ENCODE measurements at regions not wholly inside any gene's neighbourhood (a gene's known extent, or its start where the extent isn't known, plus 50 kb on each side); places are given as distances from the start of the nearest gene placed in this dataset.

- DNase-seq (ENCODE audit: low read depth) = no peak
Observed at GRCh38 chr22:34159491-34159890, 239.2 kb upstream of the LARGE1 start.

GRCh38 chr22:34160141-34160783, 240.0 kb upstream of the LARGE1 start:
- no peak for DNase-seq (ENCODE audit: low read depth)

- DNase-seq (ENCODE audit: low read depth) = no peak
Observed at GRCh38 chr22:34161431-34162123, 241.3 kb upstream of the LARGE1 start.

DNA sequence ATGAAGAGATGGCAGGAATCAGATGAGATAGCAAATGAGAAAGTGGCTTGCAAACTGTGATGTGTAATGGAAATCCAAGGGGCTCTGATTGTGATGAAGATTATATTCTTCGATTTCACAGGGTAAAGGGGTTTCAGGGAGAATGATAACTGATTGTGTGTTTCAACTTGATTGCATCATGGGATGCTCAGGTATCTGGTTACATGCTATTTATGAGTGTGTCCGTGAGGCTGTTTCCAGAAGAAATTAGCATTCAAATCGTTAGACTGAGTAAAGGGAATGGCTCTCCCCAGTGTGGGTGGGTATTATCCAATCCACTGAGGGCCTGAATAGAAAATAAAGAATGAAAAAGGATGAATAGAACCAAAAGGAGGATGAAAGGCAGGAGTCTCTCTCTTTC, 278.7 kb upstream of the LARGE1 start:
- no peak for DNase-seq (ENCODE audit: low read depth)

GRCh38 chr22:34210301-34210700, 290.0 kb upstream of the LARGE1 start:
- DNase-seq (ENCODE audit: low read depth) = no peak

GRCh38 chr22:34214372-34214771, 294.1 kb upstream of the LARGE1 start:
- no peak for DNase-seq (ENCODE audit: low read depth)

GRCh38 chr22:34225278-34225677, 305.0 kb upstream of the LARGE1 start:
- no peak for DNase-seq (ENCODE audit: low read depth)

- no peak for DNase-seq (ENCODE audit: low read depth)
Observed at GRCh38 chr22:34236527-34236926, 316.3 kb upstream of the LARGE1 start.

GRCh38 chr22:34239421-34239820, 319.1 kb upstream of the LARGE1 start:
- DNase-seq (ENCODE audit: low read depth) = no peak

DNA sequence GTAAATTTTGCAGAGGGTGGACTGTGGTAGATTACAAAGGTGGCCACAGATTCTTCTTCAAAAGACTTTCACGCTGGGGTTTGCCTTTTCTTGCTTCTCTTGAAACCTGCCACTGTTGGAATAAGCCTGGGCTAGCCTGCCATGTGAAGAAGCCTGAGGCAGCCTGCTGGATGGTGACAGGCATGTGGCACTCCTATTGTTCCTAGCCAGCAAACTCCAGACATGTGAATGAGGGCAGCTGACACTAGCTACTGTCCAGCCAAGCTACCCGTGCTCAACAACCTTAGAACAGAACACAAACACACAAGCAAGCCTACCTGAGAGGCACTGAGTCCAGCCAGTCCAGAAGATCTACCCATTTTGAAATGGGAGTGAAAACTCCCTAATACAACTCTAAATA, 322.7 kb upstream of the LARGE1 start:
- no peak for DNase-seq (ENCODE audit: low read depth)

DNA sequence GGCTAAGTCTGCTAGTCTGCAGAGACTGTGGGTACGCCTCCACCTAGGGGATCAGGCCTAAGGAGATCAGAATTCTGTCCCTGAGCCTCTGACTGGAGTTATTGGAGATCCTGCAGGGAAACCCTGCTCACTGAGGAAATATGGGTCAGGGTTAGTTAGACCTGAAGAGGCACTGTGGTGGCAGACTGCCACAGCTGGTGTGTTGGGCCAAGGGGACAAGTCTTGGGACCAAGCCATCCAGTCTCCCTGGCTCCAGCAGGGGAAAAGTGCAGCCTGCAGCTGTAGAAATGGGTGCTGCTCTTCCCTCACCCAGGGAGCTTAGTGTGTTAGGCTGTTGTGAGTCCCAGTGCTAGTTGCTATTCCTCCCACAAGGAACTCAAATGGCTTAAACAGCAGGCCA, 334.8 kb upstream of the LARGE1 start:
- DNase-seq (ENCODE audit: low read depth) = no peak

- no peak for DNase-seq (ENCODE audit: low read depth)
Observed at GRCh38 chr22:34278121-34278520, 357.8 kb upstream of the LARGE1 start.

GRCh38 chr22:34281738-34282137, 361.5 kb upstream of the LARGE1 start:
- no peak for DNase-seq (ENCODE audit: low read depth)

DNA sequence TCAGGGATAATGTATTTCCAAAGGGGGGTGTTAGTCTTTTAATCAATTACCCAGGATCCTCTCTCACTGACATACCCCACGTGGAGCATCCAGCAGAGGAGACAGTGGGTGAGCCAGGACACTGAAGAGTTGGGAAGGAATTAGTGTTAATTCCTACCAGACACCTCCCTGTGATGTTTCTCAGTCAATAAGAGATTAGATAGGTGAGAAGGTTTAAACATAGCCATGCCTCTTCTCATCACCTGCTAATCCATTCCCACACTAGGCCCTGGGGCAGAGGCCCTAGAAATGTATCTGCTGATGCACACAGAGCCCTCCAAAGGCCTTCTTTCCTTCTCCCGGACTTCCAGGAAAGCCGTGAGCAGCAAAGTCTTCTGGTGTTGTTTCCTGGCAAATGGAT, 363.6 kb upstream of the LARGE1 start:
- DNase-seq (ENCODE audit: low read depth) = no peak

GRCh38 chr22:34293324-34293723, 373.0 kb upstream of the LARGE1 start:
- DNase-seq (ENCODE audit: low read depth) = no peak

GRCh38 chr22:34294476-34294875, 374.2 kb upstream of the LARGE1 start:
- DNase-seq (ENCODE audit: low read depth) = no peak

DNA sequence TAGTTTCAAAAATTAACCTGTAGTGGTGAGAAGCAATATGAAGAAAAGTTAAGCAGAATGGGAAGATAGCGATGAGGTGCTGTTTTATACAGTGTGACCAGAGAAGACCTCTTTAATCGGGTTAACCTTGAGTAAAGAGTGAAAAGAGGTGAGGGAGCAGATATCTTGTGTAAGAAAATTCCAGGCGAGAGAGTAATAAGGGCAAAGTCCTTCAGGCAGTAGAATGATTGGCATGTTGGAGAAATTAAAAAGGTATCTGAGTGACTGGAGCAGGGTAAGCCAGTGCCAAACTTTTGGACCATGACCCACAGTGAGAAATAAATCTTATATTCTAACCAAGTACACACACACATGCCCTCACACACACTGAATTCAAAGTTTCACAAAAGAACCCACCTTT, 374.7 kb upstream of the LARGE1 start:
- DNase-seq (ENCODE audit: low read depth) = no peak

- no peak for DNase-seq (ENCODE audit: low read depth)
Observed at GRCh38 chr22:34296461-34296860, 376.2 kb upstream of the LARGE1 start.

DNA sequence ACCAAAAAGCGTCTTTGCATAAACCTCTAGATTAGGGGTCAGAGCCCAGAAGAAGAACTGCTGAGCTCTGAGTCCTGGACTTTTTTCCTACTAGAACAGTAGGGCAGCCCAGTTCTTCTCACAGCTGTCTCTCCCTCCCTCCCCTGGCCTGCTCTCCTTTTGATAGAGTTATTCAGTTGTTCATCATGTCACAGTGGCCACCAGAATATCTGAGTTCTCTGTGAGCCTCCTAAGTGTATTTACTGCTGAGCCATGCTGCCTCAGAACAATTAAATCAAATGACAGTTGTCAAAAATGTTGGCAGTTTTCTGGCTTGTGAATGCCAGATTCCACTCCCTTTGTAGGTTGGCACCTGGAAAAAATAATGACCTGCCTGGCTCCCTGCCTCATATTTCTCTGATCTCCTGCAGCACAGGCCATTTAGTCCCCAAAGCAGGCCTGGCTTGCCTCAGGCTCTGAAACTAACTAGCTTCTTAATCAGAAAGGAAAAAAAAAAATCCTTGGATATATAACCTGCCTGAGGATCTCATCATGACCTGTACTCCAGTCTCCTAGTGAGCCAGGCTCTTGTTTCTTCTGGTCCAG, 377.4 kb upstream of the LARGE1 start:
- DNase-seq (ENCODE audit: low read depth) = no peak

DNA sequence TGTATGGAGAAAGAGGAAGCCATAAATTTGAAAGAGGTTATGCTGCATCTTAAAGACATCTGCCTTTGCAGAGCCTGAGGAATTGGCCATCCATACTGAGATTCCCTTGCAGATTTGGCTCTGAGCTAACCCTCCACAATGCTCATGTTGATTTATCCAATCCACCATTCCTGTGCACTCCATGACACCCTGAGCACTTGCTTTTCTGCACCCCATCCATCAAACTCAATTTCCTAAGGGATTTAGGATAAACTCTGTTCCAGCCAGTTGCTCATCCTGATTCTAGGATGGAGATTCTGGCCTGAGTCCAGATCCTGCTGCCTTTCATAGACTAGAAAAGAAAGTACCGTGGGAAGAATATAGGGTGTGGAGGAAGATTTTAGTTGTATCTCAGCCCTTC, 379.2 kb upstream of the LARGE1 start:
- no peak for DNase-seq (ENCODE audit: low read depth)

DNA sequence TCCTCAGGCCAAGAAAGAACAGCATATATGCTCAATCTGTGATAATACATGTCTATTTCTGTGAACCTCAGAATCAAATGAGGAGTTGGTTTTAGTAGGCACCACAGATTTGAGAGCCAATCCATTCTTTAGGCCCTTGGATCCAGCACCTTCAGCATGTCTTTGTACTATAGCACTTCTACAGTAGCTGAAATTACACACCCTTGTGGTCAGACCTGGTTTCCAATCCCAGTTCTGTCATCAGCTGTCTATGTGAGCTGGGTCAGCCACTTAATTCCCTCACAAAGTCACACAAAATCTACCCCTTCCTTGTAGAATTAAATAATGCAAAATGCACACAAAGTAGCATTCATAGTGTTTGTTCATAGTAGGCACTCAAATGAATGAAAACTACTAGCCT, 381.3 kb upstream of the LARGE1 start:
- DNase-seq (ENCODE audit: low read depth) = no peak

DNA sequence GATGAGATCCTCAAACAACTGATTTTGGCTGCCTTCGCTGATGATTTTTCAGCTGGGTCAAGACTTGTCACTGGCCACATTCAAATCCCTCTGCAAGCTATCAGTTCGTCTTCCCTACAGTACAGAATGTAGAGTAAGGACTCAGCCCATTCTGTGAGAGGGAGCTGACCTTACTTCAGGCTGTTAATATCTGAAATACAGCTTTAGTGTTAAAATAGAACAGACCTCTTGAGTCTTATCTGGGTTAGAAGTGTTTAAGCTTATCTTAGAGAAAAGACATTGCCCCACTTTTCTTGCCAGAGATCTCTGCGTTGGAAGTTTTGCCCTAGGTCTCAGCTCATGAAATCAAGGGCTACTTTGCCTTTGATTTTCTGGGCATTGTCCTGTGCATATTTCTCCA, 383.4 kb upstream of the LARGE1 start:
- DNase-seq (ENCODE audit: low read depth) = no peak

DNA sequence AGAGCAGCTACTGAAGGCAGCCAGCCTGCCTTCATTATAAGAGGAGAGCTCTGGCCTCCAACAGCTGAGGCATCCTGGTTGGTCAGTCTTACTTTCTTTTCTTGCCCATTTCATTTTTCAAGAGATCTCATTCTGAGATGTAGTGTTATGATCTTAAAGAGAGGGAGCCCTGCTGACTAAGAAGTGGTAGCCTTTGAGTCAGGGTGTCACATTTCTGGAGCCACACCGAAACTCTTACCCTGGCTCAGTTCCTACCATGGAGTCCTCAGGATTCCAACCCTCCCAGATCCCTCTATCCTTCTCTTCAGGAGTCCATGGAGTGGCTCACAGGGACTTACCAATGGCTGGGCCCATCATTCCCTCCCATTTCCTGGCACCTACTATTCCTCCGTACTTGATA, 386.1 kb upstream of the LARGE1 start:
- DNase-seq (ENCODE audit: low read depth) = no peak

GRCh38 chr22:34308101-34308500, 387.8 kb upstream of the LARGE1 start:
- DNase-seq (ENCODE audit: low read depth) = no peak

Data from renal cortical epithelial cell (primary cell).